HG03378 (cell line): ENCODE measurements at regions not wholly inside any gene's neighbourhood (a gene's known extent, or its start where the extent isn't known, plus 50 kb on each side); places are given as distances from the start of the nearest gene placed in this dataset.
"Not testable (repeated sequence)": the region's sequence is repeated elsewhere in the genome, so short reads cannot be mapped to it uniquely, and the experiment has no call there.

Experiments used
- ATAC-seq: cut with Tn5 transposase; IDR thresholded peaks from one replicate; pipeline ENCODE4 v1.9.1; 2021; ENCODE audit warnings: mild to moderate bottlenecking, moderate library complexity; ENCODE audit not compliant: unreplicated experiment

- not testable (repeated sequence) for ATAC-seq
Measured at GRCh38 chr15:44903281-44903680, 53.2 kb upstream of the TERB2 start.

- ATAC-seq: not testable (repeated sequence)
Measured at GRCh38 chr15:44904651-44905340, 51.7 kb upstream of the TERB2 start.
